Smooth muscle cell (in vitro differentiated cells): ENCODE measurements at regions not wholly inside any gene's neighbourhood (a gene's known extent, or its start where the extent isn't known, plus 50 kb on each side); places are given as distances from the start of the nearest gene placed in this dataset.
"Not testable (repeated sequence)": the region's sequence is repeated elsewhere in the genome, so short reads cannot be mapped to it uniquely, and the experiment has no call there.

Experiments used
- DNase-seq: peaks from one replicate; lab custom pipeline; 2025; ENCODE audit not compliant: unreplicated experiment; lab: John Stamatoyannopoulos, UW
- H2AFZ ChIP-seq: fragments of 200-600 bp; sonication (generic); 2 replicates; pipeline ENCODE4 v1.6.0; 2016; ENCODE audit warnings: antibody characterized with exemption, low read depth, mild to moderate bottlenecking
- H3F3A ChIP-seq: fragments of 200-600 bp; sonication (generic); 2 replicates; pipeline ENCODE4 v1.6.0; 2017; ENCODE audit warnings: antibody characterized with exemption, low read depth
- H3K27ac ChIP-seq: fragments of 200-600 bp; sonication (generic); 2 replicates; pipeline ENCODE4 v1.5.1; 2016; ENCODE audit warnings: low read depth, mild to moderate bottlenecking
- H3K27me3 ChIP-seq: fragments of 200-600 bp; sonication (generic); 2 replicates; pipeline ENCODE4 v1.6.1; 2016; ENCODE audit warnings: low read depth, mild to moderate bottlenecking
- H3K36me3 ChIP-seq: fragments of 200-600 bp; sonication (generic); 2 replicates; pipeline ENCODE4 v1.5.1; 2016; ENCODE audit warnings: low read depth
- H3K4me1 ChIP-seq: fragments of 200-600 bp; sonication (generic); 2 replicates; pipeline ENCODE4 v1.5.1; 2016; ENCODE audit warnings: low read depth
- H3K4me2 ChIP-seq: fragments of 200-600 bp; sonication (generic); 2 replicates; pipeline ENCODE4 v1.6.0; 2016; ENCODE audit warnings: mild to moderate bottlenecking
- H3K4me3 ChIP-seq: fragments of 200-600 bp; sonication (generic); 2 replicates; pipeline ENCODE4 v1.5.1; 2016; ENCODE audit warnings: mild to moderate bottlenecking
- H3K79me2 ChIP-seq: fragments of 200-600 bp; sonication (generic); 2 replicates; pipeline ENCODE4 v1.6.0; 2016; ENCODE audit warnings: low read depth, mild to moderate bottlenecking
- H3K9ac ChIP-seq: fragments of 200-600 bp; sonication (generic); 2 replicates; pipeline ENCODE4 v1.6.0; 2016; ENCODE audit warnings: low read depth
- H3K9me3 ChIP-seq: fragments of 200-600 bp; sonication (generic); replicated peaks from 2 replicates; pipeline ENCODE4 v1.5.1; 2016; ENCODE audit warnings: low read depth
- H4K20me1 ChIP-seq: fragments of 200-600 bp; sonication (generic); 2 replicates; pipeline ENCODE4 v1.6.0; 2016; ENCODE audit warnings: low read depth
- CTCF ChIP-seq: fragments of 200-600 bp; sonication (generic); IDR thresholded peaks from 2 replicates; pipeline ENCODE4 v1.5.1; 2017; ENCODE audit warnings: borderline replicate concordance, mild to moderate bottlenecking, antibody characterized with exemption; ENCODE audit not compliant: insufficient read depth, poor library complexity, severe bottlenecking
- WGBS: methylation state at CpG from one replicate; pipeline ENCODE4 v1.1.7; 2016; ENCODE audit warnings: low lambda C conversion rate; 5-methylcytosine and 5-hydroxymethylcytosine counted together

GRCh38 chr6:168170841-168171601 is 92.0 kb upstream of the FRMD1 start:
- 87% methylated on average over 16 of the region's 16 CpGs for WGBS
- Histone ChIP-seq H3K27me3 (no peaks in the 10 kb centered on the region), H3K9ac (no peak overlapping the region), H3F3A (no peaks in the 10 kb centered on the region), H3K36me3 (no peaks in the 10 kb centered on the region), H3K4me1 (no peaks in the 10 kb centered on the region), H4K20me1 (no peaks in the 10 kb centered on the region), H2AFZ (no peak overlapping the region), H3K4me2 (no peak overlapping the region), H3K27ac (no peak overlapping the region), H3K9me3 (no peaks in the 10 kb centered on the region), H3K79me2 (no peaks in the 10 kb centered on the region), H3K4me3 (no peak overlapping the region)
- no peak for TF ChIP-seq CTCF
- DNase-seq = no peak

GRCh38 chr6:168169624-168170023 is 90.6 kb upstream of the FRMD1 start:
- no peaks in the 10 kb centered on the region for H3K4me1 ChIP-seq
- no peaks in the 10 kb centered on the region for H3K79me2 ChIP-seq
- no peak overlapping the region for H3K4me2 ChIP-seq
- no peaks in the 10 kb centered on the region for H3K27me3 ChIP-seq
- no peaks in the 10 kb centered on the region for H3K9me3 ChIP-seq
- H3K36me3 ChIP-seq = no peaks in the 10 kb centered on the region
- H3K4me3 ChIP-seq = no peak overlapping the region
- no peak overlapping the region for H3K9ac ChIP-seq
- no peaks in the 10 kb centered on the region for H4K20me1 ChIP-seq
- WGBS = 97% methylated on average over 11 of the region's 11 CpGs
- DNase-seq = no peak
- no peak overlapping the region for H2AFZ ChIP-seq
- no peaks in the 10 kb centered on the region for H3F3A ChIP-seq
- no peak for TF ChIP-seq CTCF
- no peak overlapping the region for H3K27ac ChIP-seq

- not testable (repeated sequence) for H3K4me1 ChIP-seq, H3K27ac ChIP-seq, DNase-seq, H4K20me1 ChIP-seq, H3F3A ChIP-seq, H3K4me2 ChIP-seq, H3K4me3 ChIP-seq, H3K9me3 ChIP-seq, H3K27me3 ChIP-seq, H3K79me2 ChIP-seq, H3K36me3 ChIP-seq, H3K9ac ChIP-seq, H2AFZ ChIP-seq
- 95% methylated on average over 10 of the region's 12 CpGs for WGBS
These were observed 89.9 kb upstream of the FRMD1 start for GRCh38 chr6:168168936-168169335.

GRCh38 chr6:168168330-168168729 is 89.3 kb upstream of the FRMD1 start:
- H3K9me3 ChIP-seq, H2AFZ ChIP-seq, DNase-seq, H3K27ac ChIP-seq, H4K20me1 ChIP-seq, H3K36me3 ChIP-seq, H3F3A ChIP-seq, H3K27me3 ChIP-seq, H3K4me3 ChIP-seq, H3K79me2 ChIP-seq, H3K4me2 ChIP-seq, H3K4me1 ChIP-seq, H3K9ac ChIP-seq: not testable (repeated sequence)
- 100% methylated on average over 12 of the region's 13 CpGs for WGBS
